T-cell (primary cell): ENCODE measurements at regions not wholly inside any gene's neighbourhood (a gene's known extent, or its start where the extent isn't known, plus 50 kb on each side); places are given as distances from the start of the nearest gene placed in this dataset.
"Not testable (repeated sequence)": the region's sequence is repeated elsewhere in the genome, so short reads cannot be mapped to it uniquely, and the experiment has no call there.

Experiments
- ATAC-seq, 4 experiments: fragments of 200-7000 bp in 3 of 4; fragments of 150-1000 bp in 1 of 4; cut with Tn5 transposase; replicated peaks in 1 of 4; 1 replicate in 3 of 4; 2 replicates in 1 of 4; pipeline ENCODE4 v1.10.0; 2021; ENCODE audit warnings: moderate library complexity in 3 of 4, mild to moderate bottlenecking in 2 of 4, moderate number of reproducible peaks in 1 of 4
- CTCF ChIA-PET, 2 donors: fragments of 300-600 bp; sonication (Branson Sonifier 250); formaldehyde crosslinking; loops; one replicate each; lab custom pipeline; 2022; ENCODE audit warnings: antibody characterized with exemption in 2 of 2; lab: Charles Lee
- POLR2A ChIA-PET, 2 donors: fragments of 300-600 bp; sonication (Branson Sonifier 250); formaldehyde crosslinking; loops; one replicate each; lab custom pipeline; 2022; ENCODE audit warnings: antibody characterized with exemption in 2 of 2; lab: Charles Lee
- DNase-seq, 35 experiments: peaks; one replicate each; pipeline versions ENCODE4 v3.0.0 to v3.0.0-alpha.2; 2013 to 2023
- H3K27ac ChIP-seq: one replicate; pipeline ENCODE4 v1.5.1; 2013; ENCODE audit warnings: low read length
- H3K27me3 ChIP-seq, 2 experiments: replicated peaks in 1 of 2; 1 replicate in 1 of 2; 2 replicates in 1 of 2; pipeline versions ENCODE4 v1.6.1 to v1.7.0; 2013; ENCODE audit warnings: low read length in 1 of 2, mixed read lengths in 1 of 2; ENCODE audit not compliant: control insufficient read depth in 2 of 2, insufficient read depth in 2 of 2; ENCODE audit errors: extremely low read depth in 1 of 2
- H3K36me3 ChIP-seq, 2 donors: 1 replicate in 1 of 2; 2 replicates in 1 of 2; pipeline versions ENCODE4 v1.6.1 to v1.7.0; 2013; ENCODE audit warnings: low read length in 1 of 2; ENCODE audit not compliant: control insufficient read depth in 2 of 2, insufficient read depth in 1 of 2; ENCODE audit errors: extremely low read depth in 1 of 2
- H3K4me1 ChIP-seq, 2 experiments: 1 replicate in 1 of 2; 2 replicates in 1 of 2; pipeline versions ENCODE4 v1.6.1 to v1.7.0; 2013; ENCODE audit warnings: low read length in 2 of 2, mixed read lengths in 1 of 2; ENCODE audit not compliant: insufficient read depth in 2 of 2, control insufficient read depth in 1 of 2; ENCODE audit errors: extremely low read depth in 1 of 2
- H3K4me3 ChIP-seq, 2 donors: 1 replicate in 1 of 2; 2 replicates in 1 of 2; pipeline versions ENCODE4 v1.5.1 to v1.7.0; 2013; ENCODE audit warnings: mild to moderate bottlenecking in 2 of 2, low read length in 1 of 2, moderate library complexity in 1 of 2; ENCODE audit not compliant: control insufficient read depth in 1 of 2; ENCODE audit errors: extremely low read depth in 1 of 2
- H3K9me3 ChIP-seq: 2 replicates; pipeline ENCODE4 v1.7.0; 2013
- H3K27ac Mint-ChIP-seq, 2 donors: one replicate each; pipeline ENCODE4 v1.8.0; 2020 to 2021; ENCODE audit warnings: mild to moderate bottlenecking in 2 of 2, mixed read lengths in 2 of 2
- H3K27me3 Mint-ChIP-seq, 2 donors: one replicate each; pipeline ENCODE4 v1.8.0; 2021 to 2022; ENCODE audit warnings: mixed read lengths in 2 of 2
- H3K36me3 Mint-ChIP-seq: one replicate; pipeline ENCODE4 v1.8.0; 2021; ENCODE audit warnings: mixed read lengths
- H3K4me1 Mint-ChIP-seq, 3 donors: one replicate each; pipeline ENCODE4 v1.8.0; 2020 to 2022; ENCODE audit warnings: mixed read lengths in 3 of 3, mild to moderate bottlenecking in 1 of 3
- H3K4me3 Mint-ChIP-seq, 3 donors: one replicate each; pipeline ENCODE4 v1.8.0; 2020 to 2022; ENCODE audit warnings: mild to moderate bottlenecking in 3 of 3, mixed read lengths in 3 of 3, moderate library complexity in 3 of 3
- H3K9me3 Mint-ChIP-seq, 3 donors: one replicate each; pipeline ENCODE4 v1.8.0; 2020 to 2022; ENCODE audit warnings: mixed read lengths in 3 of 3
- WGBS: methylation state at CpG from one replicate; pipeline ENCODE4 v1.1.5; 2013; ENCODE audit warnings: missing lambda C conversion rate; ENCODE audit not compliant: insufficient coverage; 5-methylcytosine and 5-hydroxymethylcytosine counted together

GRCh38 chr17:71019699-71020098 lies 850.4 kb downstream of the KCNJ2 start:
- no peak overlapping the region for H3K27ac Mint-ChIP-seq
- no peaks in the 10 kb centered on the region for H3K4me1 Mint-ChIP-seq
- WGBS = no CpG with 5 or more reads among the region's 1 CpG
- Histone ChIP-seq H3K9me3 (no peaks in the 10 kb centered on the region), H3K4me3 (no peak overlapping the region), H3K36me3 (no peaks in the 10 kb centered on the region), H3K4me1 (no peaks in the 10 kb centered on the region), H3K27ac (no peak overlapping the region), H3K27me3 (no peaks in the 10 kb centered on the region)
- no peaks in the 10 kb centered on the region for H3K36me3 Mint-ChIP-seq
- CTCF ChIA-PET = no interaction called here
- H3K4me3 Mint-ChIP-seq = no peak overlapping the region
- DNase-seq (no peak), ATAC-seq (no peak)
- POLR2A ChIA-PET = no interaction called here
- H3K9me3 Mint-ChIP-seq = no peaks in the 10 kb centered on the region
- H3K27me3 Mint-ChIP-seq = no peaks in the 10 kb centered on the region

DNA sequence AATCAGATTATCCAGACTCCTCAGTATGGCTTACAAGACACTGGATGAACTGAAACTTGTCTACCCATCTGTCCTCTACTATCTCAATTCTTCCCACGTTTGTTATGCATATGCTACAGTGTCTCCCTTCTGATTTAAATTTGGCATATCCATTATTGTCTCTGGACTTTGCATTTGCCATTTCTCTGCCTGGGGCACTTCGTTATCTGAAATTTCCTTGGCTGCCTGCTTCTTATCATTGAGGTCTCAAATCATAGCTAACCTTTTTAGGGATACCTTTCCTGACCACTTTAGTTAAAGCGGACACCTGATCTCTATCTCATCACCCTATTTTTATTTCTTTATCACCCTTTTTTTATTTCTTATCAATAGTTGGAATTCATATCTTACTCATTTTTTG lies 853.4 kb downstream of the KCNJ2 start:
- POLR2A ChIA-PET = no interaction called here
- WGBS = 67% methylated on average over 1 of the region's 3 CpGs
- no peaks in the 10 kb centered on the region for H3K36me3 Mint-ChIP-seq

DNA sequence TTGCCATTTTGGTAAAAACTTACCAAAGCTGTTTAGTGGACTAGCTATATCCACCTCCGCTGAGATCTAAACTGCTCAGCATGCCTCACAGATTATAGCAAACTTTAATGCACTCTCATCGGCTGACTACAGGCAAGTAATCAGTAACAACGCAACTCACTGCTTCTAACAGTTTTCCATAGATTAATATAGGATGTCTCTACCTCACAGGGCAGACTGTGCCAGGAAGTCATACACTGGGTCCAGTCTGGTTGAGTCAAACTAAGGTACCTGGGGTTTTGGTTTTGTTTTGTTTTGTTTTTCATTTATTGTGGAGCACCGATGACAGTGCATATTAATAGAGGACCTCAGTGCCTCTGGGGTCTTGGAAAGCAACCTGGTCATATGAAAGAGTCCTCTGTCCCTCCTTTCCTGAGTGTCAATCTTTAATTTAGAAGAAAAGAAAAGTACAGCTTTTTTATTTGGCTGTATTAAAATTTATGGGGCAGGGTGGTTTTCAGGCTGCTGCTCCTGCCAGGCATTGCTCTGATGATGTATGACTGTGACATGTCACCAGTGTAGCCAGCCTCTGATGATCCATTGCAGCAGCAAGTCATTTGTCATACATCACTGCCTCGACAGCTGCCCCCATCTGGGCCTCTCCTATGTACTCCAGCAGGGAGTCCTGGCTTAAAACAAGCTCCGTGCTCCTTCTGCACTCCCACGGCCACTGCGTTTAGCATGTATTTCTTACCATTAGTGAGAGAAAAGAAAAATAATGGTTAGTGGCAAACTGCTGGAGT lies 854.1 kb downstream of the KCNJ2 start:
- ATAC-seq (no peak), DNase-seq (no peak)
- CTCF ChIA-PET = no interaction called here
- H3K9me3 Mint-ChIP-seq = no peaks in the 10 kb centered on the region
- H3K36me3 ChIP-seq = no peaks in the 10 kb centered on the region
- H3K27me3 Mint-ChIP-seq = no peaks in the 10 kb centered on the region
- no peak overlapping the region for H3K27ac ChIP-seq
- no peaks in the 10 kb centered on the region for H3K36me3 Mint-ChIP-seq
- H3K4me1 Mint-ChIP-seq = no peaks in the 10 kb centered on the region
- H3K27ac Mint-ChIP-seq = no peak overlapping the region
- no peaks in the 10 kb centered on the region for H3K9me3 ChIP-seq
- no peak overlapping the region for H3K4me3 Mint-ChIP-seq
- no peaks in the 10 kb centered on the region for H3K4me1 ChIP-seq
- 14% methylated on average over 1 of the region's 8 CpGs for WGBS
- H3K4me3 ChIP-seq = no peak overlapping the region
- POLR2A ChIA-PET = no interaction called here
- H3K27me3 ChIP-seq = no peaks in the 10 kb centered on the region

More for the DNA sequence above, 853.4 kb downstream of the KCNJ2 start:
- no peaks in the 10 kb centered on the region for H3K9me3 Mint-ChIP-seq
- no peaks in the 10 kb centered on the region for H3K36me3 ChIP-seq
- no peaks in the 10 kb centered on the region for H3K4me1 ChIP-seq
- H3K27ac ChIP-seq = no peak overlapping the region
- CTCF ChIA-PET = no interaction called here
- H3K27me3 Mint-ChIP-seq = no peaks in the 10 kb centered on the region
- H3K27me3 ChIP-seq = no peaks in the 10 kb centered on the region
- H3K4me3 Mint-ChIP-seq = no peak overlapping the region
- H3K9me3 ChIP-seq = no peaks in the 10 kb centered on the region
- no peak for DNase-seq
- no peak overlapping the region for H3K27ac Mint-ChIP-seq
- H3K4me3 ChIP-seq = no peak overlapping the region
- no peaks in the 10 kb centered on the region for H3K4me1 Mint-ChIP-seq
- ATAC-seq = no peak

DNA sequence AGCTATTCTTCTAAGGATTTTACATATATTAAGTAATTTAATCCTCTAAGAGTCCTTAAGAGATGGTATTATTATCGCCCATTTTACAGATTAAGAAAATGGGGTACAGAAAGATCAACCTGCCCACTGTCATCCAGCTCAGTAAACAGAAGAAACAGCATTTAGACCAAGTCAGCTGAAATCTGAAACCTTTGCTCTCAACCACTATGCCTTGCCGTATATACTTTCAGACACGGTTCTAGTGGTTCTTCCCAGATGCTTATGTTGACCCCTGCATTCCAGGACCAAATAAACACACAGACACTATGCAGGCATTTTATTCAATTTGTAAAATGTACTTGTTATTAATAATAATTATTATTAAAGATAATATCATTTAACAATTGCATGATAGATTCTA lies 854.8 kb downstream of the KCNJ2 start:
- no peaks in the 10 kb centered on the region for H3K36me3 ChIP-seq

DNA sequence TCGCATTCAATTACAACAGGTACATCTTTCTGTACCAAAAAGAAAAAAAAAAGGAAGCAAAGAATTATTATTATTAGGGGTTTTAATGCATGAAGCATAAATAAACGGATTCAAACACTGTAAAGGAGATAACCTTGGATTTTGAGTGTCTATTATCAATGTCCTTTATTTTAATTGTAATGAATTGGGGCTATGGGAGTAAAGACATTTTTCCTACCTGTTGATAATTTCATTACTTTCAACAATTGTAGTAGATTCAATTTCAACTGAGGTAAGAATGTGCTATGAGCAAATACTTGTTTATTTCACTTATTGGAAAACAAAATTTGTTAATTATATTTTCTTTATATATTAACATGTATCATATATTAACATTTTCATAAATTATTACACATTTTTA lies 855.6 kb downstream of the KCNJ2 start:
- Histone ChIP-seq H3K4me3 (no peak overlapping the region), H3K27ac (no peak overlapping the region), H3K27me3 (no peaks in the 10 kb centered on the region), H3K4me1 (no peaks in the 10 kb centered on the region), H3K9me3 (no peaks in the 10 kb centered on the region), H3K36me3 (no peaks in the 10 kb centered on the region)
- ATAC-seq = no peak
- ChIA-PET CTCF (no interaction called here), POLR2A (no interaction called here)
- no peak overlapping the region for H3K27ac Mint-ChIP-seq
- WGBS = no CpG with 5 or more reads among the region's 2 CpGs
- DNase-seq = no peak
- no peaks in the 10 kb centered on the region for H3K27me3 Mint-ChIP-seq
- no peaks in the 10 kb centered on the region for H3K4me1 Mint-ChIP-seq
- H3K4me3 Mint-ChIP-seq = no peak overlapping the region
- H3K36me3 Mint-ChIP-seq = no peaks in the 10 kb centered on the region
- no peaks in the 10 kb centered on the region for H3K9me3 Mint-ChIP-seq

More for the DNA sequence above, 854.8 kb downstream of the KCNJ2 start:
- ChIA-PET CTCF (no interaction called here), POLR2A (no interaction called here)
- Mint-ChIP-seq H3K9me3 (no peaks in the 10 kb centered on the region), H3K27me3 (no peaks in the 10 kb centered on the region), H3K4me3 (no peak overlapping the region), H3K27ac (no peak overlapping the region), H3K36me3 (no peaks in the 10 kb centered on the region), H3K4me1 (no peaks in the 10 kb centered on the region)
- WGBS = no CpG with 5 or more reads among the region's 3 CpGs
- no peak overlapping the region for H3K4me3 ChIP-seq
- no peak overlapping the region for H3K27ac ChIP-seq
- H3K9me3 ChIP-seq = no peaks in the 10 kb centered on the region
- DNase-seq (no peak), ATAC-seq (no peak)
- H3K27me3 ChIP-seq = no peaks in the 10 kb centered on the region
- no peaks in the 10 kb centered on the region for H3K4me1 ChIP-seq

- CTCF ChIA-PET = no interaction called here
- POLR2A ChIA-PET = no interaction called here
- Mint-ChIP-seq H3K9me3 (peaks cover 4 to 10% (median 4%) of the 10 kb centered on the region in 3 donors), H3K27me3 (no peaks in the 10 kb centered on the region), H3K4me1 (no peaks in the 10 kb centered on the region), H3K36me3 (no peaks in the 10 kb centered on the region), H3K4me3 (no peak overlapping the region), H3K27ac (no peak overlapping the region)
- Histone ChIP-seq H3K4me1 (no peaks in the 10 kb centered on the region), H3K27me3 (no peaks in the 10 kb centered on the region), H3K9me3 (no peaks in the 10 kb centered on the region), H3K4me3 (no peak overlapping the region), H3K27ac (no peak overlapping the region), H3K36me3 (no peaks in the 10 kb centered on the region)
- no peak for DNase-seq
- ATAC-seq = no peak
Measured at GRCh38 chr17:71029246-71029645, 859.9 kb downstream of the KCNJ2 start.

DNA sequence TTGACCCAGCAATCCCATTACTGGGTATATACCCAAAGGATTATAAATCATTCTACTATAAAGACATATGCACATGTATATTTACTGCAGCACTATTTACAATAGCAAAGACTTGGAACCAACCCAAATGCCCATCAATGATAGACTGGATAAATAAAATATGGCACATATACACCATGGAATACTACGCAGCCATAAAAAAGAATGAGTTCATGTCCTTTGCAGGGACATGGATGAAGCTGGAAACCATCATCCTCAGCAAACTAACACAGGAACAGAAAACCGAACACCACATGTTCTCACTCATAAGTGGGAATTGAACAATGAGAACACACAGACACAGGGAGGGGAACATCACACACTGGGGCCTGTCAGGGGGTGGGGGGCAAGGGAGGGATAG lies 862.0 kb downstream of the KCNJ2 start:
- ATAC-seq, H3K9me3 ChIP-seq, H3K4me3 Mint-ChIP-seq, H3K36me3 ChIP-seq, H3K27ac Mint-ChIP-seq, H3K4me1 ChIP-seq, POLR2A ChIA-PET, H3K27me3 ChIP-seq, H3K4me3 ChIP-seq, CTCF ChIA-PET, H3K9me3 Mint-ChIP-seq, H3K27me3 Mint-ChIP-seq, H3K36me3 Mint-ChIP-seq, H3K27ac ChIP-seq, DNase-seq, H3K4me1 Mint-ChIP-seq: not testable (repeated sequence)
- WGBS = no CpG with 5 or more reads among the region's 2 CpGs
